CD1c-positive myeloid dendritic cell (primary cell): ENCODE measurements at regions not wholly inside any gene's neighbourhood (a gene's known extent, or its start where the extent isn't known, plus 50 kb on each side); places are given as distances from the start of the nearest gene placed in this dataset.

ENCODE experiments used
- DNase-seq: peaks from one replicate; pipeline ENCODE4 v3.0.0-alpha.2; 2016; ENCODE audit errors: extremely low spot score

DNA sequence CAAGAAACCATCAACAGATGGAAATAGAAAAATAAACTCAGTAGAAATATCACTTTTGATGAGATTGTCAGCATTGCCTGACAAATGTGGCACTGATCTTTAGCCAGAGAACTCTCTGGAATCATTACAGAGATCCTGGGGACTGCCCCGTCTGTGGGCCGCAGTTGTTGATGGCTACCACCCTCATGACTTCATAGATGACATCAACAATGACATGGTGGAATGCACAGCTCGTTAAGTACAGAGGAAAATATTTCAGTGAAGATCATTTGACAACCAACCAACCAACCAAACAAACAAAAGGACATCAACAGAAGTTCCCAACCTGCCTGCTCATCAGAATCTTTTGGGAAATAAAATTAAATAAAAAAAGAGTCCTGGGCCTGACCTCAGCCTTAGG, 132.6 kb downstream of the UCHL1 start:
- no peak for DNase-seq

DNA sequence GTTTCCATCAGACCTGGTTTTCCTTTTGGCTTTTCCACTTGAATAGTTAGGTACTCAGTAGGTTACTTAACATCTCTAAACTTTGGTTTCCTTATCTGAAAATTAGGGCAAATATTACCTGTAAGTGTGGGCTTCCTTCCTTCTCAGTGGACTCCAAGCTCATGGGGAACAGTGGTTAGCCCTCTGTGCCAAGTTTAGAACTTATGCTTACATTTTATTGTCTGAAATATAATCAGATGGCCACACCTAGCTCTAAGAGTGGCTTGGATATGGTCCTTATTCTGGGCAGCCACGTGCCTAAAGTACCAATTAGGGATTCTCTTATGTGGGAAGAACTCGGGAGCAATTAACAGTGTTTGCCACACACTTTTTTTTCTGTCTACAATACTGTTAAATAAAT, 133.9 kb downstream of the UCHL1 start:
- DNase-seq: no peak

DNA sequence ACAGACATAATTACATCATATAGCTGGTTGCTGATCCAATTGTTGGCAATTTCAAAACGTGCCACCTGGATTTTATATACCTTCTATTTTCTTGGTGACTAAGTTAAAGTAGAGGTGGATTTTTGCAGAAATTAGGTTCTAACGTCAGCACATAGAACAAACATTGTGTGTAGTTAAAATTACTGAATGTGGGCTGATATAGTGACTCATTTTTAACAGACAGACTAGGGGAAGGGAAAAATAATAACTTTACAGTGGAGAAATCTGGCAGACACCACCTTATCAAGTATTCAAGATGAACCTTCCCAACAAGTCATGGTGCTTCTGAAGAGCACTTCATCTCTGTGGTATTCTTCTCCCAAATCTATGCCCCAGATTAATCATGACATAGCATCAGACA, 134.5 kb downstream of the UCHL1 start:
- no peak for DNase-seq

DNA sequence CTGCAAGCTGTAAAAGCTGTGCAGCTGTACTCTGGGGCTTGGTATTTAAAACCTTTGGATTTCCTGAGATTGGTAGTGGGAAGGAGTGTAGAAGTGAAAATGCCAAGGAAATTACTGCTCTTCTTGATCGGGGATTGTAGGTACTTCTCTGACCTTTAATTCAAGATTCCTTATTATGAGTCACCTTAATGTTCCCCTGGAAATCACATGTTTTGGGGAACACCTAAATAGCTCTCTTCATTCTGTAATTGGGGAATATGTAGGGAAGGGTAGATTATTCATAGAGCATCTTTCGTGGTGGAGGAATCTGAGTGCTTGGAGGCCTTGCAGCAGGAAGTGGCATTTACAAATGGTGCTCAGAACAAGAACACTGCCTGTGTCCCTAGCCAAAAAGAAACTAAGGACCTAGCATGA, 137.8 kb downstream of the UCHL1 start:
- DNase-seq: no peak

DNA sequence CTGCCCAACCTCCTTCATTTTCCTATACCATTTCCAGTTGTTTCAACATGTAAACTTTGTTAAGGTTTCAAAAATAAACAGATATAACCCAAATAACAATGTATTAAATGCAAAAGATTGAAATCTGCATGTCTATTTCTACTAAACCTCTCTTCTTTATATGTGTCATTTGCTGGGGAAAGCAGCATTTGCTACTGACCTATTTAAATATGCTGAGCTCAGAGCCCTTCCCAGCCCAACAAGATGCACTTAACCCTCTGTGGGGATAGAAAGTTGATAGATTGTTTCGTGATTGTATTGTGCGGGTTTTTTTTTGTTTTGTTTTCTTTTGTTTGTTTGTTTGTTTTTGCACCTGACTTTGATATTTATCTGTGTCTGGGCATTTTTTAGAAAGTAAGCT, 139.5 kb downstream of the UCHL1 start:
- DNase-seq: no peak

DNA sequence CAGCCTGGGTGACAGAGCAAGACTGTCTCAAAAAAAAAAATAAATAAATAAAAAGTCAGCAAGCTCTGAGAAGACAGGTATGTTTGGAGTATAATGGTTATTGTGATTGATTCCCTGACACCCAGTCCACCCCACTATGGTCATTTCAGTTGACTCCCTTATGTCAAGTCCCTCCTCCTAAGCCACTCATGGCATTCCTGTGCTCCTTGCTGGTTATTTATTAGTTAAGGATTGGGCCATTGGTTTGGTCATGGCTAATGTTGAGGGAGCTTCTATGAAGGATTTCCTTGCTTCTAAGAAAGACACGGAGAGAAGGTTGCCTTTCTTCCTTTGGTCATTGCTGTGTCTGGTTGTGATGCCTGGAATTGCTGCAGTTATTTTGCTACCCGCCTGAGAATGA, 140.1 kb downstream of the UCHL1 start:
- no peak for DNase-seq

DNA sequence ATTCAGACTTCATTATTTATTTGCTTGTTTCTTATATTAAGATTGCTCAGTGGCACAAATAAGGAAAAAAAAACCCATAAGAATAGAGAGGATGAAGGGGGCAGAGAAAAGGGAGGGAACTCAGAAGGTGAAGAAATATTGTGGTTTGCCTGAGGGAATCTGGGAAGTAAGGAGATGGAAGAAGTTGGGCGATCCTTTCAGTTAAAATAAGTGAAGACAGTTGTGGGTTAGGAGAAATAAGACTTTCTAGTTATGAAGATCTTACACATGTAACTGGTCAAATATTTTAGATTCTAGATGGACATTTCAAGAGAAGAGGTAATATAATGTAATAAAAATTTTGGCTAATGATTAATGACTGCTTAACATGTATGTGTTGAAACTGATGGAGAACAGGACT, 138.7 kb upstream of the LIMCH1 start:
- DNase-seq: no peak

DNA sequence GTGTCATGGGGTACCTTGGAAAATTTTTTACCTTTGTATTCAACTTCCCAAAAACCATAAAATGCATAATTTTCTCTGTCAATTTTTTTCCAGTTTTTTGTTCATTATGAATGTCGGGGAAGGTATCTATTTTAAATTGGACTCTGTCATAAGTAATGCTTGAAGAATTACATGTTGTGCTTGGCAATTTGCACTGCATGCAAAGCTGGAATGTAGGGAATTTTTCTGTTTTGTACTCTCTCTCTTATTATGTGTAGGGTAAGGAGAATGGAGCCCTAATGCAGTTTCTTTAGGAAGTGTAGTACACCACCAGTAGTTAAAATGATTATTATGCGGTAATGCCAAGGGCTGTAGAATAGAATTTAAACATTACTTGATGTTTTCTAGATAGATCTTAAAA, 137.7 kb upstream of the LIMCH1 start:
- DNase-seq: no peak

DNA sequence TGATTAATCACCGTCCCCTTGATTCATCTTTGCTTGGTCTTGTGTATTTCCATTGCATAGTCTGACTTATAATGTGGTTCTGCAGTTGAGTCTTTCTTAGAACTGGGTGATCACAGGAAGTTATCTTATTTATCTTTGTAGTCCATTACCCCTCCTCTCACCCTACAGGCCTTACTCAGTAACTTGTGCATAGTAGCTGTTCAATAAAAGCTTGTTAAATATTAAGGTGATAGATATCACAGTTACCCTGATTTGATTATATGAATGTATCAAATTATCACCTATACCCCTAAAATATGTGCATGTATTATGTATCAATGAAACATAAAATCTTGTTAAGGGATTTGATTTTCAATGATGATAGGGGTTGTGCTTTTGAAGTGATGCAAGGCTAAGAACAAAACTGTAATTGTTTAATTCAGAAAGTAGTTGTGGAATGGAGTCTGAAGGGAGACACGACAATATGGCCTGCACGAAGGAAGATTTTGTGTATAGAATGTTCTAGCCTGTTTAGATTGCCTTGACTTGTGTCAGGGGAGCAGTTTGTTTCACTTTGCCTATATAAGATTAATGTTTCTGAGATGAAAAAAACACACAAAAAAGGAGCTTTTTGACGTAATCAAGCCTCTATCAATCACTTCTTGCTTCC, 132.4 kb upstream of the LIMCH1 start:
- no peak for DNase-seq

DNA sequence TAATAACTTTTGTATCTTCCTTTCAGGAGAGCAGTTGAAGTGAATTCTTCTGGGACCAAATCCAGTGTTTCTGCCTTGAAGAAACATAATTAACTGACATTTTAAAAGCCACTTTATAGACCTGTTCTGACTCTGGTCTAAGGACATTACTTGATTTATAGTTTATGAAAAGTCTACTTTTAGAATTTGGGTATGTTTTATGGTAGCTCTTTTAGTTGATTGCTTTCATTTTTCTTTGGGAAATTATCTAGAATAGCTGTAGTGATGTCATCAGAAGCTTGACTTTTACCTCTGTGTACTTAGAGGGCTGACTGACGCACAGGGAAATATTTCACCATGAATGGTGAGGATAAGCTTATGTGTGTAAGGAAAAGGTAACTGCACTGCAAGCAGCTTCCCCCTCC, 131.8 kb upstream of the LIMCH1 start:
- no peak for DNase-seq

DNA sequence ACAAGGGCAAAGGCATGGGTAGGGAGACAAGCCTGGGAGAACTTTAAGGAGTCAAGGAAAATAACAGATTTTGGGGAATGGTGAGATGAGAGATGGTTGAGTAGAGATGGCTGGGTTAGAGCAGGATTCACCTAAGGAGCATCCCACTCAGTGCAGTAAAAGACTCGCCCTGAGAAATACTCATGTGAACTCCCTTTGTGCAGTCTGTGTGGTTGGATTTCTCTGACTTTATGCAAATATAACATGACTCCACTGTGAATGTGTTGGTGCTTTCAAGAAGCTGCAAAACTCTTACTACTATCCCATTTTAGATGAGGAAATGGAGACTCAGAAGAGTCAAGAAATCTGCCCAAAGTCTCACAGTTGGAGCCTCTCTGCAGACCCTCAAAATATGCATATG, 129.8 kb upstream of the LIMCH1 start:
- no peak for DNase-seq

DNA sequence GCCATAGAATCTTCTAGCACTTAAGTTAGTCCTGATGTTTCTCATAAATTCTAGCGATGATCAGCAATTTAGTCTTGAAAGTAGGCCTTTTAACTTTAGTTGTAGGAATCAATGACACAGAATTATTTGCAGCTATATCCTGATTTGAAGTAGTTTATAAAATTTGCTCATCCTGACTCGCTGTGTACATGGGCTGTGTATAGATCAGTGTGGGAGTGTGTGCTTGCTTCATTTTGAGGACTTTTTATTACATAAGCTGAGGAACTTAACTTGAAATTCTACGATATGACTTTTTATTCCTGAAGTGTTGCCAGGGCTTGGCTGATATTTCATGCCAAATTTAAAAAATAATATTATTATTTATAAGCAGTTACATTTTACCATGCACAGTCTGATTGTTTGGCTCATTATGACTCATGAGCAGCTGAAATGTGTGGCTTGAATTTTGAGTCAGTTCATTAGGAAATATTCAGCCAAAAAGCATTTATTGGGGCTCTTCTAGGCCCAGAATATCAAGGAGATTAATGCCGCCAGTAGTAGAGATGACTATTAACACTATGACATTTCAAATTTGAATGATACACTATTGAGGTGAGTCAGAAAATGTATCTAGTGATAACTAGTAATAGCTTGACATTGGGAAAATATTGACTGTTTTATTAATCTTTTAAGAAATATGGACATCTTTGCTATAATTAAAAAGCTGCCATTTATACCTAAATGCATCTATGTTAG, 128.9 kb upstream of the LIMCH1 start:
- no peak for DNase-seq

DNA sequence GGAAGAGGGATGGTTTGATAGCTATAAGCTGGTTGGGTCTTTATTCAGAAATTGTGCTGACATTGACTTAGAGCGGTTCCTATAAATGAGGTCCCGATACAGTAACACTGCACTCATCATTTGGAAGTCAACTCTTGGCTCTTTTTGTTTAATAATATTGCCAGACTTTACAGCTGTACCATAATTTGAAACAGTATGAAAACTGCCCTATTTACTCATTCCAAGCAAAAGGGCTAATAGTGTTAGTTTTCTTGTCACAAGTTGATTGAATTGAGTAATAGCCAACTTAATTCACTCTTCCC, 128.4 kb upstream of the LIMCH1 start:
- no peak for DNase-seq

DNA sequence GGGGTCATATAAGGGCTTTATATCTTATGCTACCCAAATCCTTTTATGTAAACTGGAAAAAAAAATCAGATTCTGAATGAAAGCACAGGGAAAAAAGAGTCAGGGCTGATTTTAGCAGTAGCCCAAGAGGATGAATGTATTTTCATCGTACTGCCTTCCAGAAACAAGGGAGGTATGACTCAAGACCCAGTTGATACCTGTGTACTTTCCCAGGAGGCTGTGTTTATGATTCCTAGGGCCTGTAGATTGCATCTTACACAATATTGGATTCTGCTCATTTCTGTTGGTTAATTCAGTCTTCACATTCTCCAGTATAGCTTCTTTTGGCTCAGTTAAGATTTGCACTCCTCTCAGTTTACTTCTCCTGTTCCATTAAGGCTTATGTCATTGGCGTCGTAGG, 127.9 kb upstream of the LIMCH1 start:
- DNase-seq: no peak

DNA sequence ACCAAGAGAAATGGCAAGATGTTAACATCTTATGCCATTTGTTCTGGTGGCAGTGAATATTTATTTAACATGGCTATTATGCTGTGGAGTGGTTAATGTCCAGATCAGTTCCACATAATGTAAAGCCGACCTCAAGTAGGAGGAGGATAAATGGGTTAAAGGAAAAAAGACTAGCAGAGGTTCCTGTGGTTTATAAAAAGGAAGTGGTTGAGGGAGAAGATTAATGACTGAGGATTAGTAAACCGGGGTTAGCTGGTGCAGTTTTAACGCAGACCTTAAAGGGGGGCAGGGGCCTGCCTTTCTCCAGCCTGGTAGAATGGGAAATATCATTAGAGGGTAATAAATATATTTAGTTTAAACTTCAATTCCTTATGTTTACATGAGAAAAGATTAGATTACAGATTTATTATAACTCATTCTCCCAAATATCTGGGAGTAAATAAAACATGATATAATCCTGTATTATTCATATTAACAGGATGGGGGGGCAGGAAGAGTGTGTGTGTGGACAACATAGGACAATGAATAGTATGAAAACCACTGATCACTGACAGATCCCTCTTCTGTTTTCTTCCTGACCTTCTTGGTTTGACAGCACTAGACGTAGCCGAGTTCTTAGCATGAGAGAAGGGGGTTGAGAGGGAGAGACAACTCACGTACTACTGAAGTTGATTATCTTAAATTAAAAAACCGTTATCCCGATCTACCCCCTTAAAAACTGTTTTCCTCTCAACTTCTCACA, 124.1 kb upstream of the LIMCH1 start:
- peak; percentile 7 for DNase-seq

DNA sequence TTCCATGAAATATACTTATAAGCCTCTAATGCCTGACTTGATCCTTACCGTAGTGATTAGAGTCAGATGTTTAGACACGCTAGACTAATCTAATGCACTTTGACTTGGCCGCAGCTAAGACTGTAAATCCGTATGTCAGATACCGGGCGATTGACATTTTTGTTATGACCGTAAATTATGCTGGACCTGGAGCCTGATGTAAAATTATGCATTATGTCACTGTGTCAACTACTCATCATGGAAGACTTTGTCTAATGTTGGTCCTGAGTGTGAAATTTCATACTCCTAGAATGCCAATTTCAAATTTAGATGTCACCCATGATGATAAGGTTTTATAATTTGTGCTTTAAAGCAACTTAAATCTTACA, 123.6 kb upstream of the LIMCH1 start:
- no peak for DNase-seq

DNA sequence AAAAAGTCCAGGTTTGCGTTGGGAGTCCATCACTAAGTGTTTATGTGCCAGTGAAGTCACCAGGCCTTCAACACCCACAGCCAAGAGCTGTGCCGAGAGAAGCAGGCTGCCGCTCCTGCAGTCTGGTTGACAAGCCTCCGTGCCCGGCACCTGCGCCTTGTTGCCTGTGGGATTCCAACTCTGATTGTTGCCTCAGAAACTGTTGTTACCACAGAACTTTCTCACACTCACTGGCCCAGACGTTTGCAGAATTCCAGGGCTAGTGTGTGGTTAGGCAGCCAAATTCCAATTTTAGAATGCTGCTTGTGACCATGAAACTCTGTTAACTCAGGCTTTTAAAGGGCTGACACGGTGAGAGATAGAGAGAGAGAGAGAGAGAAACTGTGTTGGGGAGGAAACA, 119.5 kb upstream of the LIMCH1 start:
- DNase-seq: no peak

DNA sequence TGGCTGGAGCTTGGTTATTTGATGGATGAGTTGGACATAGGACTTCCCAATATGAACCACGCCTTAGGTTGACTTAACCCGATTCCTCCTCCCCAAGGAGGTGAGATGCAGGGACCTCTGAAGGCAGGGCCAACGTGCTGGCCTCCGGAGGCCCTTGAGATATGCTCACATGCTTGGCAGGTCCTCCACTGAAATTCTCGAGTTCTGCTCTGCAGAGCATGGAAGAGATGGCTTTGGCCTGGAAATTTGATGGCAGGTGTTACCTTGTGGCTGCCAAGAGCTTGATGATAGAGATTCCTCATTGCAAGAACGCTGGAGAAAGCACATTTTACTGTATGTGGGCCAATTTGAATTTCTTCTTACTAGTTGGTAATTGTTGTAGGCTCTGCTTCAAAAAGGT, 117.4 kb upstream of the LIMCH1 start:
- DNase-seq: no peak

DNA sequence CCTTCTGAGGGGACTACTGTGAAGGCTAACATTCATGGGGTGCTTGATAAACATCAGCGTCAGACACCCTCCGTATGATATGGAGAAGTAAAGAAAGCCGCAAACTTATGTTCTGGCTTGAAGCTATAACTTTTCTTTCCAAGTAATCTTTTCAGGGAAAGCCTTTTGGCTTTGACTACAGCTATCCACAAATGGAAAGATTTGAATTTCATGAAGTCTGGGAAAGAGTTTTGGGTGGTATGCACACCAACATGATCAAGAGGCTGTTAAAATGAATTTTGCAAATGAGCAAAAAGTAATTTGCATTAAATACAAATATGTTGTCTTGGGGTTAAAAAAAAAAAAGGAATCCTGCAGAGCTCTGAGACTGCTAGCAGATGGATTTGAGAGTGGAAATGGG, 114.8 kb upstream of the LIMCH1 start:
- no peak for DNase-seq

DNA sequence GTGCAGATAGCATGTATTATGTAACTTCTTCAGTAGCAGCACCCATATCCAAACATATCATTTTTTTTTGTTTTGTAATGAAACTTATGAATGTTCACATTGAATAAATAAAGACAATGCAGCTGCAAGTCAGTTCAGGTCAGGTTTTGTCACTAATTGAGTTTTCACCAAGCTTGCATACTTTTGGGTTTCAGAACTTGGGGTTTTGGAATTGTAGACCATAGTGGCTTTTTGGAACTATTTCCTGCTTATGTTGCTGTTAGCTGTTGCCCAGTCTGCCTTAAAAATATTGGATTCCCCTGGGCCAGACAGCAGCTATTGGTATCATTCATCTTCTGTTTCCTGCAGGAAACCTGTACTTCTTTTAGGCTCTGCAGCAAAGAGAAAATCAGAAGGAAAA, 113.4 kb upstream of the LIMCH1 start:
- no peak for DNase-seq

DNA sequence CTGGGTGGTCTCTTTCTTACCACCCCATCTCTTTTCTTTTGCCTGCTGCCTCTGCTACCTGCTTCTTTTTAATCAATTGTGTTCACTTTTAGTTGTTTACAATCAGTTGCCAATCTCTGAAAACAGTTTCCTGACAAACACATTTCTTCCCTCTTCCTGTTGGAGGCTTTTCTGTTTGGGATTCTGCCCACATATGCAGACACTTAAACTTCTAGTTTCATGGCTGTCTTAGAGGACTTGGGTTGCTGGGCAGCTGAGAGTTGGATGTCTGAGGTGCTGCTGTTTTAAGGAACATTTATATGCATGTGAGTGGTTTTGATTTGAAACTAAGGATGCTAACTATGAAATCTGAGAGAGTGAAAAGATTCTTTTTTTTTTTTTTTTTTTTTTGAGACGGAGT, 112.3 kb upstream of the LIMCH1 start:
- no peak for DNase-seq

DNA sequence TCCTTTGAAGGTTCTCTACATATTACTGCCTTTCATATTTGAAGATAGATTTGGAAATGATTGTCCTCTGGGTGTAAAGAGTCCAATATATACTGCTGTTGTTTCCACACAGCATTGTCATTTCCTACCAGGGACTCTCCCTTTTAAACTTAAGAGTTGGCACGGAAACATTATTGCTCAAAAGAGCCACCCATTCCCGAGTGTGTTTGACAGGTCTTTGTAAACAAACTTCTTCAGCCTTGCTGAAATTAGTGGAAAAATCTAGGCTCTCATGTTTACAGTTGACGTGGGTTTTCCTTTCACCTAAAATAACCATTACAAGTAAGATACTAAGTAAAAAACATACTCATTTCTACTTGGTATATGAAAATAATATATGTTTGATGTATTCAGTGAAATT, 111.4 kb upstream of the LIMCH1 start:
- DNase-seq: no peak

DNA sequence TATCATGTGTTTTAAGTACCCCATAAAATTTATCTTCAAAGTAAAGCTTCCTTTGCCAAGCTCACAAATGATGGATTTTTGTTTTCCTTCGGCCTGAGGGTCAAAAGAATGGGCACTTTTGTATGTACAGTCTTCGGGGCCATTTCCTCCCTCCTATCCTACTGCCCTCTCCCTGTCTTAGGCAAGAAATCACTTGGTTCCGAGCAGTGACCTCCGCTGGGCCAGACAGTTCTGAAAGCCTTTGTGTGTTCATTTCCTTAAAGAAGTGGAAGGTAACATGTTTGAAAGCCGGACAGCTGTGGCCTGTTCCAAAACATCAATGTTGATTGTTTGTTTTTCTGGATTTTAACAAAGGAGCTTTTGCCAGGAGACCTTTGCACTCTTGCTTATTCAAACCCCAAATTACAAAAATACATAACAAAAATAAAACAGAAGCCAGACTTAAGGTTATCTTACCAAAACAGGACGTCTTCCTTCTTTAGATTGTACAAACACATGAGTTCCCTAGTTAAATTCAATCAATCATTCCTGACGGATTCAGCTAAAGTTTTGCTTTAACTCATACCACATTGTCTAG, 110.6 kb upstream of the LIMCH1 start:
- no peak for DNase-seq
